Kidney capillary endothelial cell (primary cell): ENCODE measurements at regions not wholly inside any gene's neighbourhood (a gene's known extent, or its start where the extent isn't known, plus 50 kb on each side); places are given as distances from the start of the nearest gene placed in this dataset.
"Not testable (repeated sequence)": the region's sequence is repeated elsewhere in the genome, so short reads cannot be mapped to it uniquely, and the experiment has no call there.

Experiments
- DNase-seq: peaks from one replicate; pipeline ENCODE4 v3.0.0-alpha.2; 2018; ENCODE audit warnings: low spot score

DNA sequence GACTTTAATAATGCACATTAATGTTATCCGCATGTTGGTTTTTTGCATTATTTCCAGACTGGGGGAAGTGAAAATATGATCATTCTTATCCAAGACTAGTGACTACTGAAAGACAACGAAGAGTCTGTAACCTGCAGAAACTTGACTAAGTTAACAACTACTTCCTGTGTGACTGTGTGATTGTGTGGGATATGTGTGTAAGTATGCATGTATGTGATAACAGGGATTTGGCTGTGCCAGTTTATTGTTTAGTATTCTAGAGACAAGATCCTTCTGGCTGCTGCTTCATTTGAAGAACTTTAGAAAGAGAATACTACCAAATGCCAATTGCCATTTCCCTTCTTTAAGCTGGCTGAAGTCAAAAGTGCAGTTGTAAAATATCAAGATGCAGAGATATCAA, 375.7 kb upstream of the PRR16 start:
- DNase-seq, result no peak

DNA sequence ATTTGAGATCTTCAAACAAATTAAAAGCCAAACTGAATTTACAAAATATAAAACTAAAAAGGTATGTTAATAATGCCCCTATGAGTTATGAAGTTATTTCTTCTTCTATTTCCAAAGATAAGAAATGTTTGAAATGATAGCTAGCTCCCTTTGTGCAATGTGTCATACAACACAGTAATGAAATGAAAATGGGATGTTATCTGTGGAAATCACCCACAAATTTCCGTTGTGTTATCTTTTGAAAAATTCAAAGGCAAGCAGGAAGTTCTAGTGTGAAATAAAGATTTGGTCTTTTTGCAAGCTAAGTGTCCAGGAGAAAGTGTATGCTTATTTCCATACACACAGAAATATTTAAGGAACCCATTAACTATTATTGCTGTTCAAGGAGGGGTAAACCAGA, 375.3 kb upstream of the PRR16 start:
- no peak for DNase-seq

DNA sequence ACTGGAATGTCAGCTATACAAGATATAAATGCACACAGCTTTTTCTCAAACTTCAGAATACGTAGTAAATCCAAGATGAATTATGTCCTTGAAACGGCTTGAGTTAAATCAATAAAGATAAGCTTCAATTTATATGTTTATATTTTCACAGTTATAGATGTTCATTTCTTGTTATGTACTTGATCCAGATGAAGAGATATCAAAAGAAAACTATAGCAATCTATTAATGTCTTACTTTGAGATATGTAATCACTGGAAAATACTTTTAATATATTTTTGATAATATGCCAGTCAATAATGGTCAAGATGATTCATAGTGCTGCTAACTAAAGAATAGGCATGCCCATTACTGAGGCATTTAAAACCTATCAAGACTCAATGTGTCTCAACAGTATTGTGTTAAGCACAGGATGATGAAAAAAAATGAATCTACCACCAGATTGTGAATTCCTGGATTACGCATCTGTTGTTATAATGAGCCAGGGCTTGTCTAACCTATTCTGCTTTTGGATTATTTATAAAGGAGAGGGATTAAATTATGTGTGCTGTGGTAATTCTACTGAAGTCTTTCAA, 372.6 kb upstream of the PRR16 start:
- DNase-seq, result no peak

DNA sequence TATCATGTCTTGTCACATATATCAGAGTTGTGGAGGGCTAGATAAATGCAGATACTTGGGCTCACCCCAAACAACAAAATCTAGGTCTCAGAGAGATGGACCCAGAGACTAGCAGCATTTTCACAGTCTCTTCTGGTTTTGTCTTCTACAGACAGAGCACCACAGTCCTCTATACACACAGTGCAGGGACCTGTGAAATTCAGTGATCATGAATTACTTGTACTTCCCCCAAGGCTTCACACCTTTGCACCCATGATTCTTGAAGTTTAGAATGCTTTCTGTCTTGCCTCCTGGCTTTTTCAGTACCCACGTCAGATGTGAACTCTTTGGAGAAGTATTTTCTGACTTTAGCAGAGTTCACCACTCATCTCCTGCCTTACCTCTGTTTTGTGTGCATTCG, 371.5 kb upstream of the PRR16 start:
- no peak for DNase-seq

DNA sequence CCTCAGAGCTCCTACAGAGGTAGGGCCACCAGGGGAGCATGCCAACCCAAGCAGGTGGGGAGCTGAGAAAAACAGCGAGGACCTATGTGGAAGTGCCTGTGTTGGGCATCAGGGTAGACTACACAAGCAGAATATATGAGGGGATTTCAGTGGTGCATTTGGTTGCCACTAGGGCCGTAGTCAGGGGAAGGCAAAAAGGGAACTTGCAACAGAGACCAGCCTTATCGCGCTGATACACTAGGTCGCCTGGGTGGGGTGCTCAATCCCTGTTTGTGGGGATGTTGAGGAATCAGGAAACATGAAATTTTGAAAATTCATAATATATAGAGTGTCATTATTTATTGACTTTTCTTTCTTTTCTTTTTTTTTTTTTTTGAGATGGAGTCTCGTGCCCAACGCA, 370.9 kb upstream of the PRR16 start:
- DNase-seq, result no peak

DNA sequence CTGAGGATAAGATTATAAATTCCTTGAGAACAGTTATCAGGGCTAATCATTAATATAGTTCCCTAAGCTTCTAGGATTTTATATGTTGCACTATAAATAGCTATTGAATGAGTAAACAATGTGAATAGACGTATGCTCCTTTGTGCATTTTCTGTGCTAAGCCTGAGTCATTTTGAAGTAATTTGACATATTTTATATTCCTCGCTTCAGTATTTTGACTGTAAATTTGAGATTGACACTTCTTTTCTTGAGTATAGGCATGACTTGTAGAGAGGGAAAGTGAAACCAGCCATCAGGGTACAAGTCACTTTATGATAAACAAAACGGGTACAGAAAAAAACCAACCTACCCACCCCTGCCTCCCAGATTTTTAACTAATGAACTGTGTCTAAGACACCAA, 367.7 kb upstream of the PRR16 start:
- DNase-seq, result no peak

DNA sequence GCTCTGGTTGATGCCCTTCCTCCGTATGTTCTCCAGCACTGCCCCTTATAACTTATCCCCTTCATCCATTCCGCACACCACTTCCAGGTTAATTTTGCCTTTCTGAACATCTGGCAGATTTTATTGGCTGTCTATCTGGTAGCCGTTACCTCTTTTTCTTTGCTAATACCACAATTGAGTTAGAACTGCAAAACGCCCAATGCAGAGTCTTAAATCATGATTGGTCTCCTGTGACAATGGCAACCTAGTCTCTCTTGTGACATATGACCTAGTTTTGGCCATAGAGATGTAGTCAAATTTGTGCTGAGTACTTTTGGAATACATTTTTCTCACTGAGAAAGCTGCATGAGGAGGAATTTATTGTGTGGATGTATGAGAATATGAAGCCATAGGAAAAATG, 365.7 kb upstream of the PRR16 start:
- DNase-seq, result no peak

DNA sequence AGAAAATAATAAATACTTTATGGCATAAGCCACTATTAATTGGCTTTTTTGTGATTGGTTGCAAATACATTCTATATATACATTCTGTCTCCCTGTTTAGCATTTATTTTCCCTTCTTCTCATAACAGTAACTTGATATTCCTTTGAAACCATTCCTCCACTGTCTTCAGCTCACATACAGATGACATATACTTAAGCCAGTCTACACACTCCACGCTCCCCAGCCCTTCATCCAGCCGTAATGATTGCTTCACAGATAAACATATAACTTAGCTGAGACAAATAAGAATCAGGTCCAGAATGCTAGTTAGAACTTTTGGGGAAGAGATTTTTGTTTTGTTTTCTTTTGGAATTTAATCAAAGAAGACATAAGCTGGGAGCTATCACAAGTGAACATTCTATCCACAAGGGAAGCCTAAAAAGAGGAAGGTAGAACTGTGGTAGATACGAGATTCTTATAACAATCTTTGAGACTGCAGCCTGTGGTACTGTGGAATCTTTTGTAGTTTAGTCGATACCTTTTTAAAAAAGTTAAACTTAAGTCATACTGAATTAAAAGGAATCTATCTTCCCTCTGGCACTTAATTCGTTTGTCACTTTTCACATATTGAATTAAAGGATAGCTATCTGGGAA, 365.1 kb upstream of the PRR16 start:
- no peak for DNase-seq

DNA sequence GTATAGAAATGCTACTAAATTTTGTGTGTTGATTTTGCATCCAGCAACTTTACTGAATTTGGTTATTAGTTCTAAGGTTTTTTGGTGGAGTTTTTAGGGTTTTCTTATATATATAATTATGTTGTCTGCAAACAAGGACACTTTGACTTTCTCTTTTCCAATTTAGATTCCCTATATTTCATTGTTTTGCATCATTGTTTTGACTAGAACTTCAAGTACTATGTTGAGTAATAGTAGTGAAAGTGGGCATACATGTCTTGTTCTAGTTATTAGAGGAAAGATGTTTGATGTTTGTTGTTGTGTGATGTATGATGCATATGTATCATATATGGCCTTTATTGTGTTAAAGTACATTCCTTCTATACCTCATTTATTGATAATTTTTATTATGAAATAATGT, 362.3 kb upstream of the PRR16 start:
- no peak for DNase-seq

DNA sequence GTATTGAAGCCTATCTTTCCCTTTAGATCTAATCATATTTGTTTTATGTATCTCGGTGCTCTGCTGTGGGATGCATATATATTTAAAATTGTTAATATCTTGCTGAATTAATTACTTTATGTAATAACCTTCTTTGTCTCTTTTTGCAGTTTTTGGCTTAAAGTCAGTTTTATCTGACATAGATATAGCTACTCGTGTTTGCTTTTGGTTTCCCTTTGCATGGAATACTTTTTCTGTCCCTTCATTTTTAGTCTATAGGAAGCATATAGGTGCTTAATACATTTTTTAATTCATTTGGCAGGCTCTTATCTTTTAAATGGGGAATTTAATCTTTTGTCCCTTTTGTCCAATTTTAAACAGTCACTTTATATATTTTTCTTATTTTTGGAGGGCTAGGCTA, 360.6 kb upstream of the PRR16 start:
- no peak for DNase-seq

DNA sequence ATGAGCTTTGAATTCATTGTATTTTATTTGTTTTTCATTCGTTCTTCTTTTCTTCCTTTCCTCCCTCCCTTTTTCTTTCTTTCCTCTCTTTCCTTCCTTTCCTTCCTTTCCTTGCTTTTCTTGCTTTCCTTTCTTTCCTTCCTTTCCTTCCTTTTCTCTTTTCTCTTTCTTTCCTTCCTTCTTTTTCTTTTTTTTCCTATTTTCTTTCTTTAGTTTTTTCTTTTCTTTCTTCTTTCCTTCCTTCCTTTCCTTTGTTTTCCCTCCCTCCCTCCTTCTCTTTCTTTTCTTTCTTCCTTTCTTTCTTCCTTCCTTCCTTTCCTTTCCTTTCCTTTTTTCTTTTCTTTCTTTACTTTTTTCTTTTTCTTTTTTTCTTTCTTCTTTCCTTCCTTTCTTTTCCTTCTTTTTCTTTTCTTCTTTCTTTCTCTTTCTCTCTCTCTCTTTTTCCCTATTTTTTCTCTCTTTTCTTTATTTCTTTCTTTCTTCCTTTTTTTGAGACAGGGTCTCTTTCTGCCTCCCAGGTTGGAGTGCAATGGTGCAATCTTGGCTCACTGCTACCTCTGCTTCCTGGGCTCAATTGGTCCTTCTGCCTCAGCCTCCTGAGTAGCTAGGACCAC, 357.1 kb upstream of the PRR16 start:
- DNase-seq, result no peak

DNA sequence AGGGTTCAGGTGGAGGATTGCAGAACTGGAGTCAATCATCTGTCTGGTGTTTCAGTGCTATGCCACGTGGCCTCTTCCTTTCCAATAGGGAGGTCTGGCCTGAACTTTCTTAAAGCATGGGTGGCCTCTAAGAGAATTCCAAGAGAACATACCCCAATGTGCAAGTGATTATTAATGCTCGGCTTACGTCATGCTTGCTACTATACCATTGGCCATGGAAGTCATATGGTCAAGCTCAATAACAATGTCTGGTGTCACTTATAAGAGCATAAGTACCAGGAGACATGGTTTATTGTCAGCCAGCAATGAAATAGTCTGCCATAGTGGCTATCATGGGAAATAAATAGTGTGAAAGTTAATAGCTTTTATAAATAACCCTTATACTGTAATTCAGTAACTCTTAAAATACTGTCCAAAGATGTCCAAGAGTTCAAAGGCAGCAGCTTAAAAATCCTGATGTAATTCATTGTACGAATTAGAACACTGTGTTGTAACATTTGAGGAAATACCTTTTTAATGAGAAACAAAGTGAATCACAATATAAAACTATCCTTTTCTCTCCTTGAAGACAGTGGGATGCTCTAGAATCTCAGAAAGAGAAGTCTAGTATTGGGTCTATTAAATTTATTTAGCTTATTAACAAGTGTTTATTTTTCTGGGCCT, 355.4 kb upstream of the PRR16 start:
- DNase-seq, result no peak

DNA sequence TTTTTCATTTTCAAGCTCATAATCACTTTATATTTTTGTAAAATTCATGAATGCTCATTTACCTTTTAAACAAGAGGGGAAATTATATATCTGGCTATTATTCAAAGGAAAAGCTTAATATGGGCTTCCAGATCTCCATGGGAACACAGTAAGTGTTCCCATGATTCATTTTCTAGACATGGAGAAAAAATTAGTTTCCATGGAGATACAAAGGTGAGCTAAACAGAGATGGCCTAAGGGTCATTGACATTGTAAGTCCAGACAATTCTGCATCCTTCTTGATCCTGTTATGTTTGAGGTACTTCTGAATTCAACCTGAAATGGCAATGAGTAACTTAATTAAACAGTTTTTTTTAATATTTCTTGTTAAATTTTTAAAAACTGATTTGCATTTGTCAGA, 341.4 kb upstream of the PRR16 start:
- no peak for DNase-seq

DNA sequence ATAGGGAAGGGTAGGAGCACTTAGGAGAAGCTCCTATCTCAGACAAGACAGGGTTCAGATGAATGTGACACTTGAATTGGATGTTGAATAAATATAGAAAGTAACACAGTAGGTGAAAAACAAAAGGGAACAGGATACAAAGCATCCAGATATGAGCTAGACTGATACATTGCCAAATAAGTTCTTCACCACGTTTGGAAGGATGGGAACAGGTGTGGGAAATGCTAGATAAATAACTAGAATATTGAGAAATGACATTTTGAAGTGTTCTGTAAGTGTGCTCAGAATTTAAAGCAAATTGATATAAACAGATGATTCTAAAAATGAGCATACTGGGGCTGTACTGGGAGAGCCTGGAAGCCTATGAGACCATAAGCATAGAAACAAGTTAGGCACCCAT, 340.1 kb upstream of the PRR16 start:
- no peak for DNase-seq

DNA sequence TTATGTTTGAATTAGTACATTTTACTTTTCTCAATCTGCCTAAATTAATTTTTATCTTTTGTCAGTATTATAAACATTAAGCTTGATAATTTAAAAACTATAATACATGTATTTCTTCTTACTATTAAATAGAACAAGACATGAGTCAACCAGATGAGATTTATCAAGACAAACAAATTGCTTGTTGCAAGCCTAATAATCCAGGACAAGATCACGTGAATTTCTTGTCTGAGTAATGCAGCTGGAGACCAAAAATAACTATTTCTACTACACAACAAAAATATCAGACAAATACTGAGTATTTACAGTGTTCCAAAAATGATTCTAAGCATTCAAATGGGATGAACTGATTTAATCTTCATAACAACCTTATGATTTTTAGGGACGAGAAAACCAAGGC, 339.1 kb upstream of the PRR16 start:
- no peak for DNase-seq

DNA sequence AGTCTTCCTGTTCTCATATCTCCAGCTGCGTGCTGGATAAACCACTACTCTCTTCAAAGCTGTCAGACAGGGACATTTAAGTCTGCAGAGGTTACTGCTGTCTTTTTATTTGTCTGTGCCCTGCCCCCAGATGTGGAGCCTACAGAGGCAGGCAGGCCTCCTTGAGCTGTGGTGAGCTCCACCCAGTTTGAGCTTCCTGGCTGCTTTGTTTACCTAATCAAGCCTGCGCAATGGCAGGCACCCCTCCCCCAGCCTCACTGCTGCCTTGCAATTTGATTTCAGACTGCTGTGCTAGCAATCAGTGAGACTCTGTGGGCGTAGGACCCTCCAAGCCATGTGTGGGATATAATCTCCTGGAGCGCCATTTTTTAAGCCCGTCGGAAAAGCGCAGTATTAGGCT, 331.8 kb upstream of the PRR16 start:
- not testable (repeated sequence) for DNase-seq

DNA sequence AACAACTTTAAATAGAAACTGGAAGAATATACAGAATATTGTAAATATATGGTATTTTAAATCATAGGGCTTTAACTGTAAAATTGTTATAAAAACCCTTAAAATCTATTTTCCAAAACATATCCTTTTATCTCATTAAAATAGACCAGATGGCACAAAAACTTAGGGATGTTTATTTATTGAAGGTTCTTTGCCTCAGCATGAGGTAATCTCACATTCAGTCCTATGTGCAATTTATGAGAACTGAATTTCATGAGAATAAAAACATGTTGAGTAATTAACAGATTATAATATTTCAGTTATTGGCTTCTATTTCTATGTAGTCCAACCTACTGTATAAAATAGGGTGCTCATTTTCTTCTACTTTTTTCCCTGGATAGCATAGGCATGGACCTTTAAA, 329.2 kb upstream of the PRR16 start:
- no peak for DNase-seq

DNA sequence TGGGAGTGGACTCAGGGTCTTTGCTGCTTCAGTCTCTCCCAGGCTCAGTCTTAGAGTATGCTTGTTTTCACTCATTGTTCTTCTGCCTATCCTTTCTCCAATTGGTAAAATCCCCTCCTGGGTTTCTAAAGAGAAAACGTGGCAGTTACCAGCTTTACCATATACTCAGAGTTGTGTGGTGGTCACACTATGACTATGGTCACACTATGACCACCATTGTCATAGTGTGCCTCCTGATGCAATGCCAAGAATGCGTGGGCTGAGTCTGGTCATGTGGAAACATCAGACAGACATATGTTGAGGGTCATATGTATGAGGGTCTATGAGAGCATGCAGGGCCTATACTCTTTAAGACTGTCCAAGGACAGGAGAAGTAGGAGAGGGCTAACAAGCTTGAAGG, 326.5 kb upstream of the PRR16 start:
- DNase-seq, result no peak

DNA sequence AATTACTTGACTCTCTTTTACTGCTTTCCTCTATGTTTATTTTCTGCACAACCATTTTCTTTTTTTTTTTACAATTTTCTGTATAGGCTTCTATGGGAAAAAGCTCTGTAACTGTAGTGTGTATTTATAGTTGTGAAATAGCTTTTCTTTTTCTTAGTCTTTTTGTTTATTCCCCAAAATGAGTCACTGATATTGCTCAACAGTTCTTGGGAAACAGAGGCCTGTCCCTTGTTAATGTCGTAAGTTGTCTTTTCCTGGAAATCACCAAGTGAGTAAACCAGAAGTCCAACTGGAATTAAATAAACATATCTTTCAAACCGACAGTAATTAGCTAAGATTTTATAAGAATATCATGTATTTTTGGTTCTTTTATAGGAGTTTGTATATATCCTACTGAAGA, 325.1 kb upstream of the PRR16 start:
- no peak for DNase-seq

DNA sequence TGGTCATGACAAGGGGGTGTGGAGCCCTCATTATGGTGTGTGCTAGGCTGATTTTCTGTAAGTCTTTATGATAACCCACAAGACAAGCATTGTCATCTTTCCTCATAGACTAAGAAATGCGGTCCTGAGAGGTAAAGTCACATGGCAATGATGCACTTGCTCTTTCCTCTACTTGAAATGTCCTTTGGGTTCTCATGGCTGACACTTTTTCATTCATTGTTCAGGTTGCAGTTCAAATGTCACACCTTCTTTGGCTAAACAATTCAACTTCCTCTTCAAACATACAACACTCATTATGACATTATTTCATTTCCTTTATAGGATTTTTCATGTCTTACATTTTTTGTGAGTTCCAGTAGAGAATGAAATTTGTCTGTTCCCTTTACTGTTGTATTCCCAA, 323.6 kb upstream of the PRR16 start:
- DNase-seq, result no peak

DNA sequence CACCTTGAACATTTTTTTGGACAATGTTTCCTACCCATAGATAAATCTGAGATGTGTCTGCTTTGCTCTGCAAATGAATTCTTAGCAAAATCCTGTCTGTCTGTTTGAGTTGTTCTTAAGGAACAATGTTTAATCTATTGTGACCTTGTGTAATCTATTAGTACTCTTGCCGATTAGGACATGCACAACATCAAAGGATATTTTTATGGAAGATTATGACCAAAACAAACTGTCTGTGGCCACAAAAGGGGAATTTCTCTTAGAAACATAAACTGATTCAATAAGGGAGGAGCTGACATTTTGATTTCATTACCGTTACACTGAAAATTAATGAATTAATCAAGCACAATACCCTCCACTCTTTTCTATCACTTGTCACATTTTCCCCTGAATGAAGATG, 323.0 kb upstream of the PRR16 start:
- DNase-seq, result no peak

DNA sequence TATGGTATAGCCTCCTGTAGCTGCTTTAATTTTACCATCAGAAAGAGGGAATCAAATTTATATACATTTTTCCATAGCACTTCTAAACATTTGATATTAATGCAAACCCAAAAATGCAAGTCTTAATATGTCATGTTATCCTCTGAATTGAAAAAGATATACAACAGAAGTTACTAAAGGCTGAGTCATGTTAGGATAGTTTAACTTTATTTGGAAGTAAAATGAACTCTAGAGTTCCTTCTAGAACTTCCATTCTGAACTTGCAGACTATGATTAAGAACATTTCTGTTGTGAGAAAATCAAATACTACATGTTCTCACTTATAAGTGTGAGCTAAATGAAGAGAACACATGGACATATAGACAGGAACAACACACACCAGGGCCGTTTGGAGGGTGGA, 317.3 kb upstream of the PRR16 start:
- DNase-seq, result no peak

DNA sequence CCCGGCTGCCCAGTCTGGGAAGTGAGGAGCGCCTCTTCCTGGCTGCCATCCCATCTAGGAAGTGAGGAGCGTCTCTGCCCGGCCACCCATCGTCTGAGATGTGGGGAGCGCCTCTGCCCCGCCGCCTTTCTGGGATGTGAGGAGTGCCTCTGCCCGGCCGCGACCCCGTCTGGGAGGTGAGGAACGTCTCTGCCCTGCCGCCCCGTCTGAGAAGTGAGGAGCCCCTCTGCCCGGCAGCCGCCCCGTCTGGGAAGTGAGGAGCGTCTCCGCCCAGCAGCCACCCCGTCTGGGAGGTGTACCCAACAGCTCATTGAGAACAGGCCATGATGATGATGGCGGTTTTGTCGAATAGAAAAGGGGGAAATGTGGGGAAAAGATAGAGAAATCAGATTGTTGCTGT, 316.2 kb upstream of the PRR16 start:
- not testable (repeated sequence) for DNase-seq

DNA sequence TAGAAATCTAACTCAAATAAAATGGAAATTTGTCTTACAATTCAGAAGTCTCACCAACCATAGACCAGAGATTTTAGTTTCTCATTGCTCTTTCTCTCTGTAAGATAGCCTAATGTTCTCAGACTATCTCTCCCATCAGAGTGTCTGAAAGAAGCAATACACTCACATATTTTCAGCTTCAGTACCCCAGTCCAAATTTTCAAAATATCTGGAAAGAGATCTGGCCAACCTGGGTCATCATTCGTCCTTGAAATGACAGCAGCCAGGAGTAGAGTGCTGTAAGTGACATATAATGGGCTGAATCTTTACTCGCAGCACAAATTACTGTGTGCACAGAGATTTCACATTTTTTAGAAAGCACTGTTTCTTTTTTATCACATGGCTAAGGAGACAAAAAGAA, 313.3 kb upstream of the PRR16 start:
- DNase-seq, result no peak
